ENCODE measurements at regions not wholly inside any gene's neighbourhood (a gene's known extent, or its start where the extent isn't known, plus 50 kb on each side); places are given as distances from the start of the nearest gene placed in this dataset.

GRCh38 chr3:1787094-1787493 is 311.6 kb upstream of the CNTN4 start:
- Histone ChIP-seq H2AFZ (ENCODE audit: low read length) (no peak overlapping the region), H4K20me1 (ENCODE audit: control insufficient read depth, extremely low read depth, insufficient read depth, low read length) (no peaks in the 10 kb centered on the region), H3K36me3 (ENCODE audit: control insufficient read depth, insufficient read depth, low read length) (no peaks in the 10 kb centered on the region), H3K27me3 (ENCODE audit: control insufficient read depth, insufficient read depth, low read length) (no peaks in the 10 kb centered on the region), H3K9ac (ENCODE audit: insufficient read depth, low read length) (no peak overlapping the region), H3K4me3 (replicated peaks in 1 of 4; ENCODE audit: control extremely low read depth in 1 of 4, insufficient read depth in 1 of 4, low read depth in 3 of 4, low read length in 4 of 4) (no peak overlapping the region), H3K27ac (ENCODE audit: insufficient read depth, low read length) (no peak overlapping the region), H3K79me2 (ENCODE audit: control insufficient read depth, insufficient read depth, low read length) (no peaks in the 10 kb centered on the region), H3K9me3 (ENCODE audit: control insufficient read depth, insufficient read depth, low read depth, low read length) (no peaks in the 10 kb centered on the region), H3K4me1 (ENCODE audit: control insufficient read depth, extremely low read depth, insufficient read depth, low read length) (no peaks in the 10 kb centered on the region), H3K4me2 (ENCODE audit: extremely low read depth, insufficient read depth, low read length) (no peak overlapping the region)
- DNase-seq (ENCODE audit: low read depth in 2 of 2): no peak
- TF ChIP-seq, protein P1, sequence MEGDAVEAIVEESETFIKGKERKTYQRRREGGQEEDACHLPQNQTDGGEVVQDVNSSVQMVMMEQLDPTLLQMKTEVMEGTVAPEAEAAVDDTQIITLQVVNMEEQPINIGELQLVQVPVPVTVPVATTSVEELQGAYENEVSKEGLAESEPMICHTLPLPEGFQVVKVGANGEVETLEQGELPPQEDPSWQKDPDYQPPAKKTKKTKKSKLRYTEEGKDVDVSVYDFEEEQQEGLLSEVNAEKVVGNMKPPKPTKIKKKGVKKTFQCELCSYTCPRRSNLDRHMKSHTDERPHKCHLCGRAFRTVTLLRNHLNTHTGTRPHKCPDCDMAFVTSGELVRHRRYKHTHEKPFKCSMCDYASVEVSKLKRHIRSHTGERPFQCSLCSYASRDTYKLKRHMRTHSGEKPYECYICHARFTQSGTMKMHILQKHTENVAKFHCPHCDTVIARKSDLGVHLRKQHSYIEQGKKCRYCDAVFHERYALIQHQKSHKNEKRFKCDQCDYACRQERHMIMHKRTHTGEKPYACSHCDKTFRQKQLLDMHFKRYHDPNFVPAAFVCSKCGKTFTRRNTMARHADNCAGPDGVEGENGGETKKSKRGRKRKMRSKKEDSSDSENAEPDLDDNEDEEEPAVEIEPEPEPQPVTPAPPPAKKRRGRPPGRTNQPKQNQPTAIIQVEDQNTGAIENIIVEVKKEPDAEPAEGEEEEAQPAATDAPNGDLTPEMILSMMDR (conservative IDR thresholded peaks at IDR 0.05 in 1 of 2, IDR thresholded peaks at IDR 0.05 in 1 of 2; ENCODE audit: low read depth in 1 of 2, low read length in 2 of 2): no peak
- TF ChIP-seq EZH2 (IDR thresholded peaks at IDR 0.05; ENCODE audit: low read length, missing control alignments): no peak

- Histone ChIP-seq H2AFZ (ENCODE audit: low read length) (no peak overlapping the region), H4K20me1 (ENCODE audit: control insufficient read depth, extremely low read depth, insufficient read depth, low read length) (no peaks in the 10 kb centered on the region), H3K4me3 (replicated peaks in 1 of 4; ENCODE audit: control extremely low read depth in 1 of 4, insufficient read depth in 1 of 4, low read depth in 3 of 4, low read length in 4 of 4) (no peak overlapping the region), H3K9me3 (ENCODE audit: control insufficient read depth, insufficient read depth, low read depth, low read length) (no peaks in the 10 kb centered on the region), H3K4me2 (ENCODE audit: extremely low read depth, insufficient read depth, low read length) (no peak overlapping the region), H3K27ac (ENCODE audit: insufficient read depth, low read length) (no peak overlapping the region), H3K27me3 (ENCODE audit: control insufficient read depth, insufficient read depth, low read length) (no peaks in the 10 kb centered on the region), H3K79me2 (ENCODE audit: control insufficient read depth, insufficient read depth, low read length) (no peaks in the 10 kb centered on the region), H3K4me1 (ENCODE audit: control insufficient read depth, extremely low read depth, insufficient read depth, low read length) (no peaks in the 10 kb centered on the region), H3K36me3 (ENCODE audit: control insufficient read depth, insufficient read depth, low read length) (no peaks in the 10 kb centered on the region), H3K9ac (ENCODE audit: insufficient read depth, low read length) (no peak overlapping the region)
- no peak for DNase-seq (ENCODE audit: low read depth in 2 of 2)
- TF ChIP-seq, protein P1 (conservative IDR thresholded peaks at IDR 0.05 in 1 of 2, IDR thresholded peaks at IDR 0.05 in 1 of 2; ENCODE audit: low read depth in 1 of 2, low read length in 2 of 2): no peak
- TF ChIP-seq EZH2 (IDR thresholded peaks at IDR 0.05; ENCODE audit: low read length, missing control alignments): no peak
Measured at GRCh38 chr3:1792466-1792865, 306.2 kb upstream of the CNTN4 start.

- Histone ChIP-seq H3K9me3 (ENCODE audit: control insufficient read depth, insufficient read depth, low read depth, low read length) (no peaks in the 10 kb centered on the region), H3K27me3 (ENCODE audit: control insufficient read depth, insufficient read depth, low read length) (no peaks in the 10 kb centered on the region), H3K27ac (ENCODE audit: insufficient read depth, low read length) (no peak overlapping the region), H3K4me2 (ENCODE audit: extremely low read depth, insufficient read depth, low read length) (no peak overlapping the region), H3K36me3 (ENCODE audit: control insufficient read depth, insufficient read depth, low read length) (no peaks in the 10 kb centered on the region), H3K79me2 (ENCODE audit: control insufficient read depth, insufficient read depth, low read length) (no peaks in the 10 kb centered on the region), H2AFZ (ENCODE audit: low read length) (no peak overlapping the region), H3K4me3 (replicated peaks in 1 of 4; ENCODE audit: control extremely low read depth in 1 of 4, insufficient read depth in 1 of 4, low read depth in 3 of 4, low read length in 4 of 4) (no peak overlapping the region), H3K9ac (ENCODE audit: insufficient read depth, low read length) (no peak overlapping the region), H4K20me1 (ENCODE audit: control insufficient read depth, extremely low read depth, insufficient read depth, low read length) (no peaks in the 10 kb centered on the region), H3K4me1 (ENCODE audit: control insufficient read depth, extremely low read depth, insufficient read depth, low read length) (no peaks in the 10 kb centered on the region)
- no peak for TF ChIP-seq EZH2 (IDR thresholded peaks at IDR 0.05; ENCODE audit: low read length, missing control alignments)
- TF ChIP-seq, protein P1 (conservative IDR thresholded peaks at IDR 0.05 in 1 of 2, IDR thresholded peaks at IDR 0.05 in 1 of 2; ENCODE audit: low read depth in 1 of 2, low read length in 2 of 2): no peak
- no peak for DNase-seq (ENCODE audit: low read depth in 2 of 2)
Measured at GRCh38 chr3:1798711-1799405, 299.8 kb upstream of the CNTN4 start.

Data from fibroblast of lung (primary cell).